H9 (cell line): ENCODE measurements at regions not wholly inside any gene's neighbourhood (a gene's known extent, or its start where the extent isn't known, plus 50 kb on each side); places are given as distances from the start of the nearest gene placed in this dataset.

ENCODE experiments used
- DNase-seq: peaks from one replicate; pipeline ENCODE4 v3.0.0-alpha.2; 2017
- H2AFZ ChIP-seq: one replicate; pipeline ENCODE4 v1.6.1; 2013; ENCODE audit warnings: mild to moderate bottlenecking, low read length, control low read depth, moderate library complexity
- H2AK5ac ChIP-seq: 2 replicates; pipeline ENCODE4 v1.6.1; 2013; ENCODE audit warnings: low read length, control low read depth, mixed read lengths; ENCODE audit not compliant: insufficient read length
- H2BK120ac ChIP-seq: one replicate; pipeline ENCODE4 v1.6.1; 2013; ENCODE audit warnings: low read depth, mild to moderate bottlenecking, low read length, control low read depth, inconsistent platforms; ENCODE audit not compliant: poor library complexity, severe bottlenecking
- H2BK12ac ChIP-seq: 2 replicates; pipeline ENCODE4 v1.6.1; 2013; ENCODE audit warnings: low read length, control low read depth, mixed read lengths, low read depth; ENCODE audit not compliant: insufficient read length
- H2BK15ac ChIP-seq: 2 replicates; pipeline ENCODE4 v1.6.1; 2013; ENCODE audit warnings: low read depth, low read length, control low read depth
- H2BK20ac ChIP-seq: one replicate; pipeline ENCODE4 v1.6.1; 2013; ENCODE audit warnings: low read depth, mild to moderate bottlenecking, low read length, control low read depth, inconsistent platforms; ENCODE audit not compliant: poor library complexity, severe bottlenecking
- H2BK5ac ChIP-seq: 2 replicates; pipeline ENCODE4 v1.6.1; 2013; ENCODE audit warnings: low read length, control low read depth, mixed read lengths; ENCODE audit not compliant: insufficient read length
- H3K14ac ChIP-seq: 2 replicates; pipeline ENCODE4 v1.6.1; 2013; ENCODE audit warnings: low read length, control low read depth; ENCODE audit not compliant: insufficient read depth
- H3K18ac ChIP-seq: 2 replicates; pipeline ENCODE4 v1.6.1; 2013; ENCODE audit warnings: low read depth, mild to moderate bottlenecking, mixed read lengths, low read length, control low read depth; ENCODE audit not compliant: insufficient read length
- H3K23ac ChIP-seq: 2 replicates; pipeline ENCODE4 v1.6.1; 2013; ENCODE audit warnings: low read length, control low read depth, mixed read lengths, low read depth; ENCODE audit not compliant: insufficient read length
- H3K23me2 ChIP-seq: 2 replicates; pipeline ENCODE4 v1.6.1; 2013; ENCODE audit warnings: low read depth, mild to moderate bottlenecking, mixed read lengths, low read length, control low read depth; ENCODE audit not compliant: insufficient read length, poor library complexity, severe bottlenecking
- H3K27ac ChIP-seq: 2 replicates; pipeline ENCODE4 v1.5.1; 2013; ENCODE audit warnings: low read length, control low read depth, mixed read lengths, low read depth; ENCODE audit not compliant: insufficient read length
- H3K27me3 ChIP-seq: 2 replicates; pipeline ENCODE4 v1.6.1; 2013; ENCODE audit warnings: low read length, control low read depth, inconsistent platforms; ENCODE audit not compliant: insufficient read depth
- H3K4ac ChIP-seq: 2 replicates; pipeline ENCODE4 v1.6.1; 2013; ENCODE audit warnings: low read depth, mild to moderate bottlenecking, control low read depth, inconsistent platforms, low read length, moderate library complexity
- H3K4me1 ChIP-seq: 2 replicates; pipeline ENCODE4 v1.6.1; 2013; ENCODE audit warnings: low read length, control low read depth, inconsistent platforms; ENCODE audit not compliant: insufficient read depth
- H3K4me2 ChIP-seq: 2 replicates; pipeline ENCODE4 v1.6.1; 2013; ENCODE audit warnings: low read length, control low read depth, mixed read lengths; ENCODE audit not compliant: insufficient read length, insufficient read depth
- H3K56ac ChIP-seq: 2 replicates; pipeline ENCODE4 v1.6.1; 2013; ENCODE audit warnings: low read depth, mild to moderate bottlenecking, mixed read lengths, low read length, control low read depth; ENCODE audit not compliant: insufficient read length
- H3K79me1 ChIP-seq: 2 replicates; pipeline ENCODE4 v1.6.1; 2013; ENCODE audit warnings: low read depth, mild to moderate bottlenecking, moderate library complexity, low read length, control low read depth, inconsistent platforms; ENCODE audit not compliant: insufficient read depth, poor library complexity, severe bottlenecking
- H3K79me2 ChIP-seq: 2 replicates; pipeline ENCODE4 v1.6.1; 2013; ENCODE audit warnings: low read length, control low read depth, inconsistent platforms; ENCODE audit not compliant: insufficient read depth
- H3K9ac ChIP-seq: 2 replicates; pipeline ENCODE4 v1.6.1; 2013; ENCODE audit warnings: low read length, control low read depth, mixed read lengths; ENCODE audit not compliant: insufficient read length; ENCODE audit errors: extremely low read depth
- H3K9me3 ChIP-seq: one replicate; pipeline ENCODE4 v1.6.1; 2013; ENCODE audit warnings: low read depth, low read length, inconsistent platforms; ENCODE audit not compliant: control insufficient read depth
- H3T11ph ChIP-seq: one replicate; pipeline ENCODE4 v1.6.1; 2013; ENCODE audit warnings: mild to moderate bottlenecking, low read length, control low read depth, inconsistent platforms
- H4K20me1 ChIP-seq: one replicate; pipeline ENCODE4 v1.6.1; 2013; ENCODE audit not compliant: control insufficient read depth, insufficient read length, insufficient read depth
- H4K5ac ChIP-seq: 2 replicates; pipeline ENCODE4 v1.6.1; 2013; ENCODE audit warnings: low read depth, mild to moderate bottlenecking, mixed read lengths, low read length, control low read depth; ENCODE audit not compliant: insufficient read length
- H4K8ac ChIP-seq: replicated peaks from 2 replicates; pipeline ENCODE4 v1.6.1; 2013; ENCODE audit warnings: low read length, control low read depth, mixed read lengths, low read depth; ENCODE audit not compliant: insufficient read length
- H4K91ac ChIP-seq: 2 replicates; pipeline ENCODE4 v1.6.1; 2013; ENCODE audit warnings: low read depth, mild to moderate bottlenecking, moderate library complexity, mixed read lengths, low read length, control low read depth; ENCODE audit not compliant: insufficient read length
- H3K27ac Mint-ChIP-seq, 3 experiments: 2 replicates in 2 of 3; 3 replicates in 1 of 3; pipeline ENCODE4 v1.8.0; 2020 to 2021; ENCODE audit warnings: mixed read lengths in 3 of 3, mild to moderate bottlenecking in 1 of 3, moderate library complexity in 1 of 3
- H3K27me3 Mint-ChIP-seq: 2 replicates; pipeline ENCODE4 v1.8.0; 2021; ENCODE audit warnings: low read depth, mild to moderate bottlenecking, moderate library complexity, mixed read lengths
- H3K36me3 Mint-ChIP-seq, 3 experiments: 2 replicates in 2 of 3; 3 replicates in 1 of 3; pipeline ENCODE4 v1.8.0; 2020 to 2021; ENCODE audit warnings: low read depth in 3 of 3, mixed read lengths in 3 of 3; ENCODE audit not compliant: insufficient read depth in 1 of 3
- H3K4me1 Mint-ChIP-seq, 2 experiments: 2 replicates each; pipeline ENCODE4 v1.8.0; 2020; ENCODE audit warnings: mixed read lengths in 2 of 2
- H3K4me3 Mint-ChIP-seq, 2 experiments: 2 replicates in 1 of 2; 3 replicates in 1 of 2; pipeline ENCODE4 v1.8.0; 2020 to 2021; ENCODE audit warnings: mild to moderate bottlenecking in 2 of 2, mixed read lengths in 2 of 2, moderate library complexity in 1 of 2
- H3K9me3 Mint-ChIP-seq, 2 experiments: 2 replicates in 1 of 2; 3 replicates in 1 of 2; pipeline ENCODE4 v1.8.0; 2020; ENCODE audit warnings: mild to moderate bottlenecking in 2 of 2, mixed read lengths in 2 of 2, moderate library complexity in 1 of 2
- CTCF ChIP-seq: fragments of 200-600 bp; sonication (generic); conservative IDR thresholded peaks from 3 replicates; pipeline ENCODE4 v1.8.0; 2021; ENCODE audit warnings: antibody characterized with exemption, mild to moderate bottlenecking
- WGBS: extraction: QIAGEN DNeasy Blood & Tissue Kit; methylation state at CpG from one replicate; pipeline ENCODE4 v1.1.7; 2013; ENCODE audit warnings: missing lambda C conversion rate, low lambda C conversion rate, mixed read lengths; ENCODE audit not compliant: insufficient read length; ENCODE audit errors: extremely low coverage; 5-methylcytosine and 5-hydroxymethylcytosine counted together

- Histone ChIP-seq H3K9me3 (no peaks in the 10 kb centered on the region), H4K8ac (no peak overlapping the region), H2BK5ac (no peak overlapping the region), H3T11ph (no peak overlapping the region), H2AK5ac (no peak overlapping the region), H3K79me2 (no peaks in the 10 kb centered on the region), H3K4me1 (no peaks in the 10 kb centered on the region), H3K4ac (no peak overlapping the region), H2AFZ (no peak overlapping the region), H2BK120ac (no peak overlapping the region), H3K27me3 (no peaks in the 10 kb centered on the region), H2BK20ac (no peak overlapping the region), H3K4me2 (no peak overlapping the region), H3K9ac (no peak overlapping the region), H3K14ac (no peak overlapping the region), H3K23me2 (no peaks in the 10 kb centered on the region), H3K56ac (no peak overlapping the region), H4K5ac (no peak overlapping the region), H2BK15ac (no peak overlapping the region), H3K23ac (no peak overlapping the region), H3K18ac (no peak overlapping the region), H3K79me1 (no peaks in the 10 kb centered on the region), H3K27ac (no peak overlapping the region), H2BK12ac (no peak overlapping the region), H4K91ac (no peak overlapping the region), H4K20me1 (no peaks in the 10 kb centered on the region)
- Mint-ChIP-seq H3K9me3 (no peaks in the 10 kb centered on the region), H3K27ac (no peak overlapping the region), H3K27me3 (no peaks in the 10 kb centered on the region), H3K4me1 (no peaks in the 10 kb centered on the region), H3K36me3 (no peaks in the 10 kb centered on the region), H3K4me3 (no peak overlapping the region)
- no peak for DNase-seq
- no CpG with 5 or more reads among the region's 5 CpGs for WGBS
- no peak for TF ChIP-seq CTCF
Measured at GRCh38 chr12:88305254-88305890, 163.3 kb downstream of the TMTC3 start.
